NCI-H748 treated with DMSO at 0.1 percent for 48 hours (cell line): ENCODE measurements at regions not wholly inside any gene's neighbourhood (a gene's known extent, or its start where the extent isn't known, plus 50 kb on each side); places are given as distances from the start of the nearest gene placed in this dataset.

Source experiments
- DNase-seq: peaks from one replicate; lab custom pipeline; 2025; lab: John Stamatoyannopoulos, UW

- no peak for DNase-seq
Measured at GRCh38 chr2:14684516-14684915, 52.0 kb downstream of the LRATD1 start.

DNA sequence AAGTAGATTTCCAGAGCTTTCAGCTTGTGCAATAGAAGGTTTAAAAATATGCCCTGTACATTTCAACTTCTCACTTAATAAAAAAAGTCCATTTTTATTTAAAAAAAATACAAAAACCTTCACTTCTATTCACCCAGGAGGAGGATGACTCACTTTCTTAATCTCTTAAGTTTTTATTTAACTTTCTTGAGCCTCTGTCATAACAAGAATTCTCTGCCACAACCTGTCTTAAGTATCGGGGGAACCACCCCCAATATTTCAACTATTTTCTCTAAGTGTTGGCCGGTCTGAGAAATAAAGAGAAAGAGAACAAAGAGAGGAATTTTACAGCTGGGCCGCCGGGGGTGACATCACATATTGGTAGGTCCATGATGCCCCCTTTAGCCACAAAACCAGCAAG is 58.4 kb downstream of the LRATD1 start:
- no peak for DNase-seq

GRCh38 chr2:14693874-14694273 is 61.4 kb downstream of the LRATD1 start:
- DNase-seq, result no peak

DNA sequence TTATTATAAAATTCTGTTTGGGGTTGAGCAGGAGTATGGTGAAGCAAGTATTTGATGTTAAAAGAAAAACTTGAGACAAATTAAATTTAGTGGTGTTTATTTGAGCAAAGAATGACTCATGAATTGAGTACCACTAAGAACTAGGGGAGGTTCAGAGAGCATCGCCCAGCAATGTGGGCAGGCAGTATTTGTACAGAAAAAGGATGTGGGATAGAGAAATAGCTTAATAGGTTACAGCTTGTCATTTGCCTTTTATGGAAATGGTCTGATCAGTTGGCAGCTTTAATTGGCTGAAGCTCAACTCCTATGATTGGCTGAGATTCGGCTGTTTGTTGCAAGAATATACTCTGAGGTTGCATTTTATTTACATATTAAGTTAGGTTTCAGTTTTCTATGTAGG is 68.2 kb downstream of the LRATD1 start:
- DNase-seq, result no peak

DNA sequence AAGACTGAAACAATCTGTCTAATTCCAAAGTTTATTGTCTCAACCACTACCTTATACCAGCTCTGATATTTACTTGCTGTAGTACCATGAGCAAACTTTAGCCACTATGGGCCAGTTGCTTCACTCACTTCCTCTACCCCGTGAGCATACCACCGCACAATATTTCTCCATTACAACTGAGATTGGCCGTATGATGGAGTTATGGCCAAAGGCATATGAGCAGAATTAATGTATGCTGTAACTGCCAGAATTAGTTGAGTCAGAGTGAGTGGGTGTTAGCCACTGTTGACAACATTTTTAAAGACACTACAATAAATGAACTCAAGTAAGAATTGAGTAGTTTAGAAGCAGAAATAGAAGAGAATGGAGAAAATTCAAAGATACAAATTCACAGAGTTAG is 69.7 kb downstream of the LRATD1 start:
- no peak for DNase-seq

GRCh38 chr2:14706201-14706600 is 73.7 kb downstream of the LRATD1 start:
- no peak for DNase-seq

DNA sequence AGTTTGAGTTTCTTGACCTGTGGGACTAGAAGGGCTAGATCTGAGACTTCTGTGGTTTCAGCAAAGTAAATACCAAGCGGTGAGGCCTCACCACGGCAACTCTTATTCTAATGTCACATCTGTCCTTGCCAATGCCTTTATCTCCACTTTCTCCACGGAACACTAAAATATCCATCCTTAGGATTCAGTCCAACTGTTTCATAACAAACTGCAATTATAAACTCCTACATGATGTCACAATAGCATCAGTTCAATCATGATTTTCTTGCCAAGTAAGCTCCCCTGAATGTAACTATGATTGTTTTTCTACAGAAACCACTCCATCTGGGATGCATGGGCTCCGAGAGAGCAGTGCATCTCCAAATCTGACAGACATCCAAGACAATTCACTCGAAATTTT is 79.6 kb downstream of the LRATD1 start:
- no peak for DNase-seq

DNA sequence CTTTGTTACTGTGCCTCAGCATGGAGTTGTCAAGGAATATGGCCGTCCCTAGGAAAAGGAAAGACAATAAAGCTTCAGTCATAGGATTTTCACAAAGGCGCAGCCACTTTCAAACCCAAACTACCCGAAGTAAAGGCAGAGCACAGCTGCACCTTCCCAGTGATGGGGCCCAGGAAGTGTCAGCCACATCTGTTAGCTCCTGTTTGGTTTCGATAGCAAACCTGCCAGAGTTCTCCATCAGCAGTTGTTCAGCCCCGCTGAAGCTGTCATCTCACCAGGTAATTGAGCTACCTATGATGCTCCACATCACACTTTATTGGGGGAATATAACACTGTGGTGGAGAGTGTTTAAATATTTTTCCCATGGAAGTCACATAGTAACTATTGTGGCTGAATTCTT is 80.7 kb downstream of the LRATD1 start:
- no peak for DNase-seq

DNA sequence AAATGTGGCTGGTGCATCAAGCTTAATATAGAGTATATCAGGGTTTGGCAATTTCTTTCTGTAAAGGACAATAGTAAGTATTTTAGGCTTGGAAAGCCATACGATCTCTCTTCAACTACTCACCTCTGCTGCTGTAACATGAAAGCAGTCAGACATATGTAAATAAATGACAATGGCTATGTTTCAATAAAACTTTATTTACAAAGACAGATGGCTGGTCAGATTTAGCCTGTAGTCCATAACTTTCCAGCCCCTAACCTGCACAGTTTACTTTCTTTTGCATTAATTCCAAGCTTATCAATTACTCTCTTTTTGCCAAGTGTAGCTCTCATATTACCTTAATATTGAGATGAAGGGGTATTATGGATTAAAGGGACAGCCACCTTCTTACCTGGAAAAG is 83.1 kb downstream of the LRATD1 start:
- DNase-seq, result no peak

DNA sequence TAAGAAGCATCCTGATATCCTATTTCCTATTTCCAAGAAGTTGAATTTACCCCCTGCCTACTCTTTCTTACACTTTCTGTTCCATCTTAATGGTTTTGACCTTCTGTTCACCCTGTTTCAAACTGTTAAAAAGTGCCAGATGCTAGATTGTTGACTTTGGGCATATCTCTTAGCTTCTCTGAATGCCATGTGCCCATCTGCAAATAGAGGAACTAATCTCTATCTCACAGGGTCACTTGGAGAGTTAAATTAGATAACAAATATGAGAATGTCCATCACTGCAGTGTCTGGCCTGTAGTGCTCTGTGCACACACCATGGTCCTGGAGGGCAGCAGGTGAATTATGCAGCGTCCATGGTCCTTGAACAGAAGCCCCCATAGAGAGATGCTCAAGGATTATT is 83.8 kb downstream of the LRATD1 start:
- no peak for DNase-seq

GRCh38 chr2:14717131-14717530 is 84.6 kb downstream of the LRATD1 start:
- no peak for DNase-seq

GRCh38 chr2:14720319-14720718 is 87.8 kb downstream of the LRATD1 start:
- no peak for DNase-seq

- no peak for DNase-seq
Measured at GRCh38 chr2:14720739-14721138, 88.2 kb downstream of the LRATD1 start.

GRCh38 chr2:14722904-14723570 is 90.5 kb downstream of the LRATD1 start:
- DNase-seq, result no peak

DNA sequence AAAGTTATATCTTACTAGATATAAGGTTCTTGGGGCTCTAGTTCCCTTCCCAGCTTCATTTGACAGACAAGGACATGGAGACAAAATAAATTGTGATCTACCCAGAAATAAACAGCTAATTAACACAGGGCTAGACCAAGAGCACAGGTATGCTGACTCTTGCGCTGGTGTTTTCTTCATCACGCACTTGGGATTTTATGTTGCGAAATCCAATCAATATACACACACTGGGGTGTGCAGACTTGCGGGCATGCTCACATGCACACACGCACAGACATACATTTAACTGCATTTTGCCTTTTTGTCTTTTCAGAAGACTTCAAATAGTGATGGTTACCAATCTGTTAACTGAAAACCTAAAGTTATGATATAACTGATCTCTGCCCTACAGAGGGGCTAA is 91.2 kb downstream of the LRATD1 start:
- no peak for DNase-seq

GRCh38 chr2:14735696-14736095 is 103.2 kb downstream of the LRATD1 start:
- no peak for DNase-seq

GRCh38 chr2:14737201-14737600 is 104.7 kb downstream of the LRATD1 start:
- DNase-seq, result no peak

DNA sequence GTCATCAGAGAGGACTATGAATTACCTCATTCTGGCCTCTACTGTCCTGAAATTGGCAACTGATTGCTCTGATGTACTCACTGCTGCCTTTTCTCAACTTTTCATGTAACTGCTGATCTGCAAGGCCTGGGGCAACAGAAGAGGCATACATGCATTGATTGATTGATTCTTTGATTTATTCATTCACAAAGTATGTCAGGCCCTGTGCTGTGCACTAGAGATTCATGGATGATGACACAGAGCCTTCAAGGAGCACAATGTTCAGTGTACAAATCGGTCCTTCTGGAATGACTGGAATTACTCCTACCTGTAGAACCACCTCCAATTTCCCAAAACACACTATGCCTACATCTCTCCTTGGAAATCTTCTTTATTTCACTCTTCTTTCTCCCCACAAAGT is 111.3 kb downstream of the LRATD1 start:
- no peak for DNase-seq

DNA sequence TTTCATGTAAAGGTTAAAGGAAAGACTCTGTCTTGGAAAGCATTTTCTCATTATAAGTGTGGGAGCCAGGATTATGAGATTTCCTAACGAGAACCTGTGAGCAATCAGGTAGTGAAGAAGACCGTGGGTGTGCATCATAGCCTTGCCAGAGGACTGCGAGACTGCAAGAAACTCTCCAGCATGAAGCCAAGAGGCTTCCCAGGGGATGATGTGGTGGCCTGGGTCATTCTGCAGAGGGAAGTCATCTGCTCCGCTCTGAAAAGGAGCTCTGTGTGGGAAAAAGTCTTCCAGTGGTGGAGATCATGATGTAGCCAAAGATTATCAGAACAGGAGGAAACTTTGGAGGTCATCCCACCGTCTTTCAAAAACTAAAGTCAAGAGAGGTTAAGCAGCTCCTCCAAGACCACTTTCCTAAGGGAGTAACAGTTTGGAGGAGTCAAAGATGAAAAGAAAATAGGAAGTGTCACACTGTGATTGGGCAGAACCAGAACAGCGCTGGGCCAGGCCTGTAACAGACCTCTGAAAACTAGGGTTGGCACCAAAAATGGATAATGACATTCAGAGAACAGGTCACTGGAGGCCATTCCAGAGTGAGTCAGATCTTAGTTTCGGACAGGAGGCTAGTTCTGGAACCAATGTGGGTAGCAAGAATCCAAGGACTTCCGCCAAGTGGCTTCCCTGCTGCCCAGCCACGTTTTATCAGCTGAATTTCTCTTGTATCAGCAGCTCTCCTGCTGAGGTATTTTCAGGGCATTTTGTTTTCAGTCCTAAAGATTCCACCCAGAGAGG is 113.0 kb downstream of the LRATD1 start:
- no peak for DNase-seq

DNA sequence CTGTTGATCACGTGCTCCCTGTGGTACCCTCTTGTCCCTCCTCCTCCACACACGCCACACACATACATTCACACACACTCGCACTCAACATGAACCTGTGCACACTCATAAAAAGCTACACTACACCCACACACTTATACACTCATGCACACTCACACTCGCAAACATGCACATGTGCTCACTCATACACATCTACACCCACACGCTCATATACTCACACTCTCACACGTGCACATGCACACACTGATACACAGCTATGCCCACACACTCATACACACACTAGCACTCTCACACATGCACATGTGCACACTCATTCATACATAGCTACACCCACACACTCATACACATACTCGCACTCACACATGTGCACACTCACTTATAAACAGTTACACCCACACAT is 113.6 kb downstream of the LRATD1 start:
- DNase-seq, result no peak

DNA sequence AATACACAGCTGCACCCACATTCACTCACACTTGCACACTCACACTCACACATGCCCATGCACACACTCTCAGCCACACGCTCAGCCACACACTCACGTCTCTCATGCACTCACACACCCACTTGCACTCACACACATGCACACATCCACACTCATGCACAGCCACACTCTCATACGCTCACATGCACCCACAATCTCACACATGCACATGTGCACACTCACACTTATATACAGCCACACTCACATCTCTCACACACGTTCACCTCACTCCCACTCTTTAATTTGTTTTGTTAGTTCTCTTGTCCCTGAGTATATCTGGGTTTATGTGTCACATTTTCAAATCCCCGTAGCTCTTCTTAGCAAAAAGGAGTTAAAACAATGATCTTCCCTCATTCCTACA is 114.9 kb downstream of the LRATD1 start:
- no peak for DNase-seq

GRCh38 chr2:14749884-14750283 is 117.4 kb downstream of the LRATD1 start:
- DNase-seq, result no peak

DNA sequence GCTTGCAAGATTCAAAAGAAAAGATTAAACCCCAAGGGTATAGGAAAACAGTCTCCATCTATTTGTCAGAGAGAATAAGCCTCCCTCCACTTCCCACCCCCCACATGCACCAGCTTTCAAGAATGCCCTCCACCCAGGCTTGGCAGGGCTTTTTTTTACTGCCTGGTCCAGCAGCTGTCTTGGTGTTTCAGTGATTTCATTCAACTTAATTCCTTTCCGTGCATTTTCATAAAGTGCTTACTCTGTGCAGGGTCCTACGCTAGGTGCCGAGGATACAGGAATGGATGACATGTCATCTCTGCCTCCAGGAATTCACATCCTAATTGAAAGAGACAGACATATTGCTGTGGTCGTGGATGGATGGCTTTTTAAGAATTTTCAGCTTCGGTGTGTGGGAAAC is 117.9 kb downstream of the LRATD1 start:
- no peak for DNase-seq

DNA sequence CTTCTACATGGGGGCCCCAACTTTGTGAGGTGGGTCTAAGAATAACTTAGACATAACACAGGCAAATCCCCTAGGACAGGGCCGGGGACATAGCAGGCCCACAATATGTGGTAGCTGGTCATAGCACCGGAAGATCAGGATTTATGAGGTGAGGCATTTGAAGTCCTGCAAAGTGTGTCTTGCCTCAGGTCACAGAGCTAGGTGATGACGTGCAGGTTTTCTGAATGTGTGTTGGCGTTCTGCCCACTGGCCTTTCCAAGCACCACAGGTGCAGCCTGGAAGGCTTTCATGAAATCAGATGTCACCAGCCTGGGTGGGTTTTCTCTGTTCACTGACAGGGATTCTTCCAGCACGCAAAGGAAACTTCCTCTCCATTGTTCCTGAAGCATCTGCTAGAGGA is 119.1 kb downstream of the LRATD1 start:
- DNase-seq, result peak; percentile 7
